Mesodermal cell (in vitro differentiated cells): ENCODE measurements at regions not wholly inside any gene's neighbourhood (a gene's known extent, or its start where the extent isn't known, plus 50 kb on each side); places are given as distances from the start of the nearest gene placed in this dataset.
A peak's percentile ranks its signal among the peaks of the same experiment; 100 is the strongest.
"Not testable (repeated sequence)": the region's sequence is repeated elsewhere in the genome, so short reads cannot be mapped to it uniquely, and the experiment has no call there.

ENCODE experiments used
- H3K27ac ChIP-seq: 2 replicates; pipeline ENCODE4 v1.7.0; 2013; ENCODE audit warnings: mild to moderate bottlenecking, low read depth, low read length, moderate library complexity; ENCODE audit not compliant: severe bottlenecking
- H3K36me3 ChIP-seq: 2 replicates; pipeline ENCODE4 v1.7.1; 2013; ENCODE audit warnings: mild to moderate bottlenecking, low read length, moderate library complexity; ENCODE audit not compliant: control insufficient read depth, insufficient read depth
- H3K4me1 ChIP-seq: one replicate; pipeline ENCODE4 v1.7.1; 2013; ENCODE audit warnings: mild to moderate bottlenecking, low read length; ENCODE audit not compliant: insufficient read depth, control insufficient read depth, poor library complexity, severe bottlenecking
- H3K4me3 ChIP-seq: 2 replicates; pipeline ENCODE4 v1.7.0; 2013; ENCODE audit warnings: low read length, control low read depth, mild to moderate bottlenecking; ENCODE audit not compliant: insufficient read depth, poor library complexity, severe bottlenecking; ENCODE audit errors: extremely low read depth
- H3K9me3 ChIP-seq: 2 replicates; pipeline ENCODE4 v1.7.1; 2013; ENCODE audit warnings: mild to moderate bottlenecking, low read length, moderate library complexity; ENCODE audit not compliant: control insufficient read depth
- WGBS, 2 experiments: methylation state at CpG; one replicate each; pipeline ENCODE4 v1.1.5; 2013; ENCODE audit warnings: missing lambda C conversion rate in 2 of 2; ENCODE audit not compliant: insufficient coverage in 2 of 2; 5-methylcytosine and 5-hydroxymethylcytosine counted together

- peaks cover 13% of the 10 kb centered on the region for H3K4me1 ChIP-seq
- not testable (repeated sequence) for H3K4me3 ChIP-seq, H3K27ac ChIP-seq, H3K9me3 ChIP-seq, H3K36me3 ChIP-seq
- 60% methylated on average over 1 of the region's 2 CpGs; no CpG with 5 or more reads in 1 of the 2 experiments for WGBS, 2 experiments
Measured at GRCh38 chr2:84221102-84221501, 238.0 kb downstream of the SUCLG1 start.

GRCh38 chr2:84217456-84217855 lies 241.6 kb downstream of the SUCLG1 start:
- Histone ChIP-seq H3K27ac (no peak overlapping the region), H3K9me3 (no peaks in the 10 kb centered on the region), H3K4me1 (no peaks in the 10 kb centered on the region), H3K36me3 (no peaks in the 10 kb centered on the region), H3K4me3 (no peak overlapping the region)
- WGBS, 2 experiments, result 80 to 86% methylated on average over 7 of the region's 7 CpGs

GRCh38 chr2:84214455-84214854 lies 244.6 kb downstream of the SUCLG1 start:
- Histone ChIP-seq H3K27ac (no peak overlapping the region), H3K4me3 (no peak overlapping the region), H3K4me1 (no peaks in the 10 kb centered on the region), H3K9me3 (no peaks in the 10 kb centered on the region), H3K36me3 (no peaks in the 10 kb centered on the region)
- WGBS, 2 experiments, result 36% methylated on average over 2 of the region's 3 CpGs; no CpG with 5 or more reads in 1 of the 2 experiments

- WGBS, 2 experiments, result 73 to 92% methylated on average over 3 to 4 of the region's 5 CpGs
- Histone ChIP-seq H3K4me3 (no peak overlapping the region), H3K4me1 (no peaks in the 10 kb centered on the region), H3K36me3 (no peaks in the 10 kb centered on the region), H3K9me3 (no peaks in the 10 kb centered on the region), H3K27ac (no peak overlapping the region)
Measured at GRCh38 chr2:84212611-84213314, 246.3 kb downstream of the SUCLG1 start.

- no peaks in the 10 kb centered on the region for H3K36me3 ChIP-seq
- H3K27ac ChIP-seq, result no peak overlapping the region
- H3K9me3 ChIP-seq, result no peaks in the 10 kb centered on the region
- H3K4me3 ChIP-seq, result no peak overlapping the region
- 63 to 80% methylated on average over 4 to 7 of the region's 7 CpGs for WGBS, 2 experiments
- no peaks in the 10 kb centered on the region for H3K4me1 ChIP-seq
Measured at GRCh38 chr2:84209941-84210340, 249.1 kb downstream of the SUCLG1 start.

- no peaks in the 10 kb centered on the region for H3K36me3 ChIP-seq
- no CpG with 5 or more reads among the region's 3 CpGs for WGBS, 2 experiments
- H3K27ac ChIP-seq, result no peak overlapping the region
- H3K4me3 ChIP-seq, result no peak overlapping the region
- H3K9me3 ChIP-seq, result no peaks in the 10 kb centered on the region
- no peaks in the 10 kb centered on the region for H3K4me1 ChIP-seq
Measured at GRCh38 chr2:84204995-84205394, 254.1 kb downstream of the SUCLG1 start.

- Histone ChIP-seq H3K27ac (no peak overlapping the region), H3K36me3 (no peaks in the 10 kb centered on the region), H3K9me3 (no peaks in the 10 kb centered on the region), H3K4me3 (no peak overlapping the region), H3K4me1 (no peaks in the 10 kb centered on the region)
- WGBS, 2 experiments, result 94 to 97% methylated on average over 3 of the region's 4 CpGs
Measured at GRCh38 chr2:84202166-84202565, 256.9 kb downstream of the SUCLG1 start.

- no peaks in the 10 kb centered on the region for H3K4me1 ChIP-seq
- WGBS, 2 experiments, result 71 to 94% methylated on average over 3 of the region's 5 CpGs
- no peak overlapping the region for H3K4me3 ChIP-seq
- no peak overlapping the region for H3K27ac ChIP-seq
- no peaks in the 10 kb centered on the region for H3K36me3 ChIP-seq
- H3K9me3 ChIP-seq, result no peaks in the 10 kb centered on the region
Measured at GRCh38 chr2:84201158-84201557, 257.9 kb downstream of the SUCLG1 start.

GRCh38 chr2:84197901-84198300 lies 261.2 kb downstream of the SUCLG1 start:
- Histone ChIP-seq H3K4me1 (no peaks in the 10 kb centered on the region), H3K36me3 (no peaks in the 10 kb centered on the region), H3K4me3 (no peak overlapping the region), H3K9me3 (no peaks in the 10 kb centered on the region), H3K27ac (no peak overlapping the region)
- WGBS, 2 experiments, result 100% methylated on average over 1 of the region's 1 CpG

- Histone ChIP-seq H3K9me3 (no peaks in the 10 kb centered on the region), H3K36me3 (no peaks in the 10 kb centered on the region), H3K27ac (peak overlapping the region; percentile 16), H3K4me3 (no peak overlapping the region), H3K4me1 (no peaks in the 10 kb centered on the region)
- 71 to 88% methylated on average over 2 of the region's 3 CpGs for WGBS, 2 experiments
Measured at GRCh38 chr2:84194949-84195644, 264.0 kb downstream of the SUCLG1 start.

GRCh38 chr2:84194181-84194580 lies 264.9 kb downstream of the SUCLG1 start:
- WGBS, 2 experiments, result 86 to 100% methylated on average over 1 of the region's 2 CpGs
- Histone ChIP-seq H3K9me3 (no peaks in the 10 kb centered on the region), H3K4me1 (no peaks in the 10 kb centered on the region), H3K4me3 (no peak overlapping the region), H3K36me3 (no peaks in the 10 kb centered on the region), H3K27ac (no peak overlapping the region)
